ENCODE measurements at regions not wholly inside any gene's neighbourhood (a gene's known extent, or its start where the extent isn't known, plus 50 kb on each side); places are given as distances from the start of the nearest gene placed in this dataset.
"Not testable (repeated sequence)": the region's sequence is repeated elsewhere in the genome, so short reads cannot be mapped to it uniquely, and the experiment has no call there.

DNA sequence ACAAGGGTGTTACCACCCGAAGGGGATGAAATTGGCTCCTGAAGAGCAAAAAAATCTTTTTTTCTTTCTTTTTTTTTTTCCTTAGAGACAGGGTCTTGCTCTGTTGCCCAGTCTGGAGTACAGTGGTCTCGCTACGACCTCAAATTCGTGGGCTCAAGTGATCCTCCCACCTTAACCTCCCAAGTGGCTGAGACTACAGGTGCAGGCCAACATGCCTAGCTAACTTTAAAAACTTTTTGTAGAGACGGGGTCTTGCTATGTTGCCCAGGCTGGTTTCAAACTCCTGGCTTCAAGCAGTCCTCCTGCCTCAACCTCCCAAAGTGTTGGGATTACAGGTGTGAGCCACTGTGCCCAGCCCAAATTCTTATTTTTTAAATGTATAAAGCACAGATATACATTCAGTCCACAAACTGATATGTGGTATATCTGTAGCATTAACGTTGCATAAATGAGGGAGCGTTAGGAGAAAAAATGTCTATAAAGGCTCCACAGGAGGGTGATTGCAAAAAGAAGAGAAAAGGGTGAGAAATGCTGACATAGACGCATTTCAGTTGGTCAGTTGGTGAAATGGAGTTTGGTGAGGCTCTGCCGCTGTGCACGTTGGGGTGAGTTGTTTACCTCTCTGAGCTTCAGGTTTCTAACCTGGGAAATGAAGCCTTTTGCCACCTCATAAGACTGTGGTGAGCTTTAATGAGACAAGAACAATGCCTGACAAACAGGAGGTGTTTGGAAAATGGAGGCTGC is 100.7 kb upstream of the PODXL start:
- no peak for DNase-seq

DNA sequence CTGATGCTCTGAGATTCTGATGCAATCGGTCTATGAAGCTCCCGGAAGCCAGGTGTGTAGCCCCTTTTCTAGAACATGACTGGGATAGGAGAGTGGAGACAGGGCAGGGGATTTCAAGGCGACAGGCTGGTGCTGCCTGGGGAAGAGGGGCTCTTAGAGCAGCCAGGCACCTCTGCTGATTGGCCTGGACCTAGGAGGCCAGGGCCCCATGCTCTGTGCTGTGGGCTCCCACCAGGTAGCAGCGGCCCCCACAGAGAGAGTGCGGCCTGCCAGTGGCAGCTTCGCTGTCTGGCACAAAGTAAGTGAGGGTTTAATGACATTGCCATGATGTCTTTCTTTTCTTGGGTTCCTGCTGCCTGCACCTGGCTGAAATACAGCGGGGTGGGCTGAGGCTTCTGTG is 99.4 kb upstream of the PODXL start:
- no peak for DNase-seq

DNA sequence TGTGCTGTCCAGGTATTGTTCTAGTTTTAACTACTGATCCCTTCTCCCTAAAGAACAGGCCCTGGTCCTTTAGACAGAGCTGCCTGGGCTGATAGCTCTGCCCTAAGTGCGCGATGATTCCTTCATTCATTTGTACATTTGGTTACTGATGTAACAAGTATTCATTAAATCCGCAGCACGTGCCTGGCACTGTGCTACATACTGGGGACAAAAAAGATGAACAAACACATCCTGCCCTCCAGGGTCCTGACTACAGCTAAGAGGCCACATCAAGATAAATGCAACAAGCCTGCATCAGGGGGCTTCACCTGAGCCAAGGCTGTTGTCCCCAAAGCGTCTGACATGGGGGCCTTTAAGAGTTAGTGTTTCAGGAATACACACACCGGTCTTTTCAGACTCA is 99.0 kb upstream of the PODXL start:
- DNase-seq: no peak

DNA sequence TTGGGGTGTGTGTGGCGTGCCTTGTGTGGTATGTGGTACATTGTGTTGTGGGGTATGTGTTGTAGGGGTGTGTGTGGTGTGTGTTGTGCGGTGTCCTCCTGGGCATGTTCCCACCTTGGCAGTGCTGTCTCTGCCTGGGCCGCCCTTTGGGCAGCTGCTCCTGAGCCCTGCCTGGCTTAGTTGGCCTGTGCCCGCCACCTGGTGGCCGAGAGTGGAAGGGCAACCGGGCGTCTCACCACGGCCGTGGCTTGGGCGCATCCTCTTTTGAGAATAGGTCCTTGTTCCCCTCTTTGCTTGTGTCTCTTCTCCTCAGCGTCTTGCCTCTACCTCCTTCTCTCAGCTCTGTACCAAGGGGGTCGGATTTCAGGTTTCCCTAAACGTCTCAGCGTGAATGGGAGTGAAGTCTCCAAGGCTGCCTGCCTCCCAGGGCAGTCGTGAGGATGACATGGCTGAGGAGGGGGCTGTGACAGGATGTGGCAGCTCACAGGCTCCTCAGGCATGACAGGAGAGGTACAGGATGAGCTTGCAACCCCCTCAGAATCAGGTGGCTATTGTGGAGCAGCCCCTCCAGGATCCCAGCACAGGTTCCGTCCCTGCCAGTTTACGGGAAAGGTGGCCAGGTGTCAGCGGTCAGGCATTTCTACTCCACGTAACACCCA is 98.4 kb upstream of the PODXL start:
- peak; percentile 88 for DNase-seq

DNA sequence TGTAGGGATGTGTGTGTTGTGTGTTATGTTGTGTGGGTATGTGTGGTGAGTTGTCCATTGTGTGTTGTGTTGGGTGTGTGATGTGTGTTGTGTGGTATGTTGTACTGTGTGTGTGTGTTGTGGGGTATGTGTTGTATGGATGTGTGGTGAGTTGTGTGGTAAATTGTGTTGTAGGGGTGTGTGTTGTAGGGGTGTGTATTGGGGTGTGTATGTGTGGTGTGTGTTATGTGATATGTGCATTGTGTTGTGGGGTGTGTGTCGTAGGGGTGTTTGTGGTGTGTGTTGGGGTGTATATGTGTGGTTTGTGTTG is 97.8 kb upstream of the PODXL start:
- DNase-seq: no peak

DNA sequence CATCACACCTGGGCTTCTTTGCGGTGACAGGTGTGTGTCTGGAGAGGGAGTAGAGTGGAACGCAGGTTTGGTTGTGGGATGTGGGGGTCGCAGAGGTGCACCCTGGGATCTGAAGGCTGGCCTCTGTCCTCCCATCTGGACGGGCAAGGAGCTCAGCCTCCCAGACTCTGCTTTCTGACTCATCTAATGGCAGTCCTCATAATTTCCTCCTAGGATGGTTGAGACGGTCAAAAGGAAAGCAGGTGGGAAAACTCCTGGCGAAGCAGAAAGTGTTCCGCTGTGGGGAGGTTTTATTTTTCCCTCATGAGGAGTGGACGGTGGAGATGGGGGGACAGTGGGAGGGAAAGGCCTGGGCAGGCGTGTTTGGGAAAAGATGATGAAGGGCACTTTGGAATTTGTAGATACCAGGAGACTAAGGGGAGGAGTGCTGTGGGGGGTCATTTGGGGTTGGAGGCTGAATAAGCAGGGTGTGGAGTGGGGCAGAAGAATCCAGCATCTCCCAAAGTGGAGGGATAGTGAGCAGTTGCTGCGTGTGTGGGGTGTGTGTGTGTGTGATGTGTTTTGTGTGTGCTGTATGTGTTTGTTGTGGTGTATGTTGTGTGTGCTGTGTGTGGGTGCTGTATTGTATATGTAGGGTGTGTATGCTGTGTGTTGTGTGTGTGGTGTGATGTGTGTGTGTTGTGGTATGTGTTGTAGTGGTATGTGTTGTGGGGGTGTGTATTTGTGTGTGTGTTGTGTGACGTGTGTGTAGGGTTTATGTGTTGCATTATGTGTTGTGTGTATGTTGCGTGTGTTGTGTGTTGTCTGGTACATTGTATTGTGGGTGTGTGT is 97.2 kb upstream of the PODXL start:
- peak; percentile 30 for DNase-seq

DNA sequence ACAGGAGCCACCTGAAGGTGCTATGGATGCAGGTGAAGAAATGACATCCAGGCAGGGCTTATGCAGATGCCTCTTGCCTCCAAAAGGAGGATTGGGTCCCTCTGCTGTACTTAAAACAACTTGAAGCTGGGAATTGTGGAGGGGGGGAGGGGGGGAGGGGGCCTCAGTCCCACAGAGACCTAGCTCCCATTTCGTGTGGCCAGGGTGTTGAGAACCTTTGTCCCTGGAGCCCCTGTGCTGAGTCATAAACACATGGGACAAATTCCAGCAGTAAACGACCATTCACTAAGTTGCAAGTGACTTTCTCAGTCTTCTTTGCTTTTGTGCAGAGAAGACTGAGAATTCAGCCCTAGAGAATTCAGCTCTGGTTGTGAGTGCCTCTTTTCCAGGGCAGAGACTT is 96.5 kb upstream of the PODXL start:
- DNase-seq: no peak

DNA sequence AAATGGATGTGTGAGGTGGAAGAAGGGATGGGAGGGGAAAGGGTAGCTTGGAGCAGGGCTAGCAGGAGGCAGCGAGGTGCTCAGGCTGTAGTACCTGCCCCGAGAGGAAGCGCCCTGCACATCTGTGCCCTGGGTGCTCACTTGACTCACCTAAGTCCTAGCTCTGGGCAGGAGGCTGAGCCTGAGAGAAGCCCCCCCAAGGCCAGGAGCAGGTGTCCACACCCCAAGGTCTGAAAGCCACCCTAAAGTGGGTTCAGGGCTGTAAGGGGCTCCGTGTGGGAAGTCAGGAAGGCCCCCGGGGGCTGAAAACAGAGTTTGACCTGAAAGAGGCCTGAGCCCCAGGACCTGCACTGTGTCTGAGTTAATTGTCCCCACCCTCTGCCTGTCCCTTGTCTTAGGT is 95.8 kb upstream of the PODXL start:
- DNase-seq: no peak

DNA sequence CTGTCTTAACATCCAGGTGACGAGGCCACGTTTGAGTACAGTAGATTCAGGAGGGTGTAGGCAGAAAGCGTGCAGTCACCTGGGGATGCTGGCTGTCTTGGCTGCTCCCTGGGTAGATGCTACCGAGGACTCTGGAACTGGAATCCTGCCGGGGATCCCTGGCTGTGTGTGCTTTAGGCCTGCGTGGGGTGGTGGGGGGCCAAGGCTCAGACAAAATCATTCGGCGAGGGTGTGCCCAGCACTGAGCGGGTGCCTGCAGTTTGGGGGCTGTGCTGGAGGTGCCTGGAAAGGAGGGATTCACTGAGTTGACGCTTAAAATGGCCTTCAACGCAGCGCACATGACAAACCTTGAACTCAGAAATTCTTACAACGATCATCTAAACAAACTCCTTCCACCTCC is 93.5 kb upstream of the PODXL start:
- no peak for DNase-seq

DNA sequence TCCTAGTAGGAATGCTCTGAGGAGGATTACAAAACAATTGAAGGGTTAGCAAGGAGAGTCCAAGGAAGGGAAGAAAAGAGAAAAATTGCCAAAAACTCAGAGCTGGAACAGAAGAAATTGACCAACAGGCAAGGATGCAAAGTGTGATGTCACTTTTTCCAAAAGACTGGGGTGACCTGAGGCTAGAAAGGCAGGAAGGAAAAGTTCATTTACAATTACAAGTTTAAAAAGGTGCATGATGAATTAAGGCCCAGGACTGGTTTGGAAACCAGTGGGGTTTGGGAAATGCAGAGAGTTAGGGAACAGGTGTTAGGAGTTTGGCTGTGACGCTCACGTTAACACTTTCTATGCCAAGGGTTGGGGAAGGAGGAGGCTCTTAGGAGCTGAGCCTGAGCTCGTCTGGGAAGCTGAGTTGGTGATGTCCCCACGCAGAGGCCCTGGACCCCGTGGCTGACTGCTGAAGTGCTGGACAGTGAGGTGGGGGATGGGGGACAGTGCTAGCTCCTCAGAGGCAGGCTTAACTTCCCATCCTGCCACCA is 92.6 kb upstream of the PODXL start:
- DNase-seq: no peak

DNA sequence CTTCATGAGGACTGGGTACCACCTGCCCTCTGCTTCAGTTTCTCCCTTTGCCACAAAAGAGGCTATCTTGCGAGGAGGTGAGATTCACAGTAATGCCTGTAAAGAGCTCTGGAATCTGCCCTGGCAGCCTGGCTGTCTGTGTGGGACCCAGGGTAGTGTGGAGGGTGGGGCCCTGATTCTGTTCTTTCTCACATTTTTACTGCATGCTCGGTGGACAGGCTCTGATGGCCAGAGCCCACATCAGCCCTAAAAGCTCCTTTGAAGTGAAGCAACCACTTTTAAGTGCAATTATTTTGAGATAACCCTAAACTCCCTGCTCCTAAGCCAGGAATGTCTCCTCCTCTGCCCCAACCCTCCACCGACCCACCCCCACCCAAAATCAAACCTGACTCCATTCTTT is 92.1 kb upstream of the PODXL start:
- DNase-seq: no peak

DNA sequence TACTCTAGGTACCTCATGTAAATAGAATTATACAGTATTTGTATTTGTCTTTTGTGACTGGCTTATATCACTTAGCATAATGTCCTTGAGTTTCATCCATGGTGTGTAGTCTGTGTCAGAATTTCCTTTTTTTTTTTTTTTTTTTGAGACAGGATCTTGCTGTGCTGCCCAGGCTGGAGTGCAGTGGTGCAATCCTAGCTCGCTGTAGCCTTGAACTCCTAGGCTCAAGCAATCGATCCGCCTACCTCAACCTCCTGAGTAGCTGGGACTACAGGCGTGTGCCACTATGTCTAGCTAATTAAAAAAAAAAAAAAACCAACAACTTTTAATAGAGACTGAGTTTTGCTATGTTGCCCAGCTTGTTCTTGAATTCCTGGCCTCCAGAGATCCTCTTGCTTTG is 89.8 kb upstream of the PODXL start:
- no peak for DNase-seq

DNA sequence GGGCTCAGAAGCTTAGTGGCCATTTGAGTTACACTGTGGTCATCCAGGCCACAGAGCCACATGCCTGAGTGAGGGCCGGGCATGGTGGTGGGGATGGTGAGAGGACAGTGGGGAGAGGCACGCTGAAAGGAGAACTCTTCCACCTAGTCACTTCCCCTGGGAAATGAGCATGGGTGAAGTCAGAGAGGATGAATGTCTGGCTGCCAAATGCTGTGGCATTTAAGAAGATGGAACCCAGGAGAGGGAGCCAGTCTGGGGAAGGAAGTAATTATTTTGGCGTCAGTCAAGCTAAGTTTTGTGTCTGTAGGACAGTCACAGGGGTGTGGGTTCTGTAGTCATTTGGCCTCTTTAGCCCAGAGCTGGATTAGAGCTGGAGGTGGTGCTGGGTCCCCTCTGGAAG is 86.0 kb upstream of the PODXL start:
- DNase-seq: no peak

DNA sequence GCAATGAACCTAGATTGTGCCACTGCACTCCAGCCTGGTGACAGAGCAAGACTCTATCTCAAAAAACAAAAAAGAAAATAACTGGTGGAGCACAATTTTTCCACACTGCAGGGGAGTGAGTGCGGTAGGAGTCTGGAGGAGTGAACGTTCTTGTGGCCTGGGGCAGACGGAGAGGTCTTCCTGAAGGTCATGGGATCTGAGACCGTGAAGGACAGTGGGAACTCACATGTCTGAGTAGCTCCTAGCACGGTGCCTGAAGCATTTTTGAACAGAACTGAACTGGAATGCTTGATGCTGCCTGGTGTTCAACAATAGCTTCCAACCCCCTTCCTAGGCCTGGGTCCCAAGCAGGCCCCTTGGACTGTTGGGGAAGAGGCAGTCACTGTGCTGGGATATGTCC is 84.3 kb upstream of the PODXL start:
- no peak for DNase-seq

DNA sequence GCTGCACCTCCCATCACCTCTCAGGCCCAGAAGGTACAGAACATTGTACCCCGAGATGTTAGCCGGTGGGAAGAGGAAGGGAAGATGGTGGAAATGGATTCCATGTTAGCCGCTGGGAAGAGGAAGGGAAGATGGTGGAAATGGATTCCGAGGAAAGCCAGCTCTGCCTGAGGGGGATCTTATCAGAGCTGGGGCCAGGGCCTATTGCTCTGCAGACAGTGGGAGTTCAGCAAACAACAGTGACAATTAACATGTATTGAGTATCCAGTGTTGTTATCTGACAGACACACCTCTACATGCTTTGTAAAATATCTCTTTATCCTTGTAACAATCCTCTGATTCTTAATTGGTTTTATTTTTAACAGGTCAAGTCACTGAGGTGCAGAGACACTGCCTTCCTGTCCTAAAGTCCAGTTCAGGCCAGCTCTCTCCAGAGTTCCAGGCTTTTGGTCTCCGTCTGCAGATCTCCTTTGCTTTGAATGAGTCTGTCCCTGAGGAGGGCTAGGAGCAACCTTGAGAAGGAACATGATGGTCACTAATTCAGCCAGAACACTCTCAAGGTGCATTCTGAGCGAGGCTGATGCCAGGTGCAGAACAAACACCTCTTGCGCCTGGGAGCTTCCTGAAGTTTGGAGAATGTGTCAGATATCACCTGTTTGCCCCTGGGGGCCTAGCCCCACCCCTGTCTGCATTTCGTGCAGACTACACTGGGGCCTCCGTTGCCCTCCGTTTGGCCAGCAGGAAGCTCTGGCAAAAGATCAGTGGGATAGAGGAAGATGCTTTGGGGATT is 82.4 kb upstream of the PODXL start:
- DNase-seq: no peak

DNA sequence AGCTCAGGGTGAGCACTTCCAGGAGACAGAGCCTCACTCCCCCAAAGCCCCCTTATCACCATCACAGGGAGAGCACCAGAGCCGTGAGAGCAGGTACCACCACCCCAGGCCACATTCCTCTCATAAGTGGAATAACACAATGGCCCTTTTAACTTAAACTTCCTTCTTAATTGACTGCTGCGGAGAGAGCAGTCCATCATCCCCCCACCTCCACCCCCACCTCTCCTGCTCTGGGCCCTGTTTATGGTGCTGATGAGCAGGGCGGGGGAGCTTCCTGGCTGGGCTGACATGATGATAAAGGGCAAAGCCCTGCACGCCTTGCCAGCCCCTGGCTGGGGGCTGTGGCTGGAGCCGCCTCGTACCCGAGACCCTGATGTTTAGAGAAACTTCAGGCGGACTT is 81.4 kb upstream of the PODXL start:
- DNase-seq: no peak

DNA sequence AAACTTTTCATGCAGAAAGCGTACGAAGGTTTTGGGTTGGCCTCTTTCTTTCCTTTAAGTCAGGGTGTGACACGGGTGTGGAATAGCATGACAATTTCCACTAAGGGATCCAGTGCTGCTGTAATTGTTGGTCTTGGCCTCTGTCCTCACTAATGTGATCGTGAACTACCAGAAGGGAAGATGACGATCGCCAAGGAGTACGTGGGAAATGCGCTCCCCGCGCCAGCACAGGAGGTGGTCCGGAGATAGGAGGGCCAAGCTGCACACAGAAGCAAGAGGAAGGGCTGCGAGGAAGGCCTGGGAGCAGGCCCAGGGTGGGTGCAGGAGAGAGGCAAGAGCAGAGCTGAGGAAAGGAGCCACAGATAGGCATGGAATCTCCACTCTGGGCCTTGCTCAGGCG is 79.7 kb upstream of the PODXL start:
- no peak for DNase-seq

DNA sequence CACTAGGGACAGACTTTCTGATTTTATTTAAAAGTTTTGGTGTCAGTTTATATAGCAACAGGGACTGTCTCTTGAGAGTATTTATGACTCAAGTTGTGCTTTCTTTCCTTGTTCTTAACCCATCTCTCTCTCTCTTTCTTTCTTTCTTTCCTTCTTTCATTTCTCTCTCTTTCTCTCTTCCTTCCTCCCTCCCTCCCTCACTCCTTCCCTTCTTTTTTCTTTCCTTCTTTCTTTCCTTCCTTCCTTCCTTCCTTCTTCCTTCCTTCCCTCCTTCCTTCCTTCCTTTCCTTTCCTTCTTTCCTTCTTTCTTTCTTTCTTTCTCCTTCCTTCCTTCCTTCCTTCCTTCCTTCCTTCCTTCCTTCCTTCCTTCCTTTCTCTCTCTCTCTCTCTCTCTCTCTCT is 77.8 kb upstream of the PODXL start:
- not testable (repeated sequence) for DNase-seq

DNA sequence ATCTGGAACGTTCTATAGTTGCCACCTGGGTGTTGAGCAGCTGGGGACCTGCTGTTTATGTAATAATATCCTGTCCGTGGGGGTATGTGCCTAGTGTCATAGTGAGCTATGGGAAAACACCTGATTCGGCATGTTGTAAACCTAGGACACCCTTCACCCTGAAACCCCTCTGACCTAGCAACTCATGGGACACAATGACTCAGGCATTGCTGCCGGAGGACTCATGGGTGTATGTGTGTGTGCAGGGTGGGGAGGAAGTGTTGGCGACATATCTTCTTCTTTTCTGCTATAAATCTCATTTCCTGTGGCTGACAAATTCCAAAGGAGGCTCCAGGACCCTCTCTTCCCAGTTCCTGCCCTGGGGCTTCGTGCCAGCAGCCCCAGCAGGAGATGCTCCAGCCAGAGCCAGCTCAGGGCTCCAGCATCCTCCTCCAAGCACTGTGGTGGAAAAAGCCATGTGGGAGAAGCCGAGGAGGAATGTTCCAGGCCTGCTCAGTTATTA is 77.0 kb upstream of the PODXL start:
- DNase-seq: peak; percentile 11

DNA sequence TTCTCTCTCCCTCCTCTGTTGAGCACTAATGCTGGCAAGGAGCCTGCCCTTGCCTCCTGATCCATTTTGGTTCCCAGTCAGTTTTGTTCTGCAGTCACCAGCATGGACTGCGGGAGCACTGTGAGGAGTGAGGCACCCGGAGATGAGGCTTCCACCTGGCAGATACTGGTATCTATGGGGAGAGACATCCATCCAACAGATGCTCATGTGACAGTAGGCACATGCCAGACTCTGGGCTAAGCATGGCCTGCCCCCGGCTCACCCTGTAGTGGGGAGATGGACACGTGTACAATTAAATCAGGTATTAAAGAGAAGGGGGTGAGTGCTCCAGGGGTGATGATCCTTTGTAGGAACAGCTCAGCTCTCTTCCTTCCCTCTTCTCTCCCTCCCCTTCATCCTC is 74.0 kb upstream of the PODXL start:
- no peak for DNase-seq

DNA sequence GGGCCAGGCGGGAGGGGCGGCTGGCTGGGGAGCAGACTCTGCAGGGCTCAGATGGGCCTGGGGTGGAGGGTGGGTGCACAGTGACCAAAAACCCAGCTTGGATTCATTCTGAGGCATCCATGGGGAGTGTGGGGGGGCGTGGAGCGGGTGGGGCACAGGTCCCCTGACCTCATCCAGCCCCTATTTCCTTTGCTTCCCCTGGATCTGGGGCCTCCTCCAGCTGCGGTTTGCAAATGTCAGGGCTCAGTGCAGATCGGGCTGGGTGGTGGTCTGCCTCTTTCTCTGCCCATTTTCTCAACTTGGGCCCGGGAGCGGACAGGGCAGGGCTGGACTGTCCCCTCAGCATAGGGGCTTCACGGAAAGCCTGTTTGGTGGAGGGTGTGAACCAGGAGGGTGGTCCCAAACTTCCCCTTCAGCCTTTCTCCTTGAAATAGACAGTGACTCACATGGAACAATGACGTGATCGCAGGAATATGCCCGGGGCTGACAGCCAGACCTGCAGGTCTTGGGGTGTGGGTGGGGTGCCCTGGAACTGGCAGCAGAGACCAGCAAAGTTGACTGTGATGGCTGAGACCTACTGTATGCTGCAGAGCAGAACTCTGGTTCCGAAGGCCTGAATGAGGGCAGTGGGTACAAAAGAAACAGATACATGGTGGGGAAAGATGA is 72.9 kb upstream of the PODXL start:
- no peak for DNase-seq

DNA sequence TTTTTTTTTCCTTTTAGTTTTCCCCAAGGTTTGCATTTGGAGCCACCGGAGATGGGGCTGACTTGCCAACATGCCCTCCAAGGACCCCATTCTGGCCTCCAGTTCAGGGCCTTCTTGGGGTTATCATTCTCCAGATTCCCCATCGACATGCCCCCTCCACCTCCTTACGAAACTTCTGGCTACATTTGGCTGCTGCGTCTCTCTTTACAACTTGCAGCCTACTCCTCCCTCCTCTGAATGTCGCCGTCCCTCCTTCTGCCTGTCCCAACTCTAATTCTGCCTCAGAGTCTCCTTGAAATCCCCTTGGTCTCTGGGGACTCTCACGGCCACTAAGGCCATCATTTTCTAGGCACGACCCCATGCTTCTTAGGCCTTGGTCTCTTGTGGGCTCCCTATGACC is 72.2 kb upstream of the PODXL start:
- no peak for DNase-seq

All from NCI-H69 (cell line).